Retina (tissue), 1 donor: ENCODE measurements at regions not wholly inside any gene's neighbourhood (a gene's known extent, or its start where the extent isn't known, plus 50 kb on each side); places are given as distances from the start of the nearest gene placed in this dataset.

ENCODE experiments used
- DNase-seq: peaks from one replicate; pipeline ENCODE4 v3.0.0-alpha.2; 2016

- no peak for DNase-seq
Measured at GRCh38 chr11:121898903-121899302, 217.1 kb downstream of the BLID start.

- no peak for DNase-seq
Measured at GRCh38 chr11:121895919-121896318, 220.1 kb downstream of the BLID start.

DNA sequence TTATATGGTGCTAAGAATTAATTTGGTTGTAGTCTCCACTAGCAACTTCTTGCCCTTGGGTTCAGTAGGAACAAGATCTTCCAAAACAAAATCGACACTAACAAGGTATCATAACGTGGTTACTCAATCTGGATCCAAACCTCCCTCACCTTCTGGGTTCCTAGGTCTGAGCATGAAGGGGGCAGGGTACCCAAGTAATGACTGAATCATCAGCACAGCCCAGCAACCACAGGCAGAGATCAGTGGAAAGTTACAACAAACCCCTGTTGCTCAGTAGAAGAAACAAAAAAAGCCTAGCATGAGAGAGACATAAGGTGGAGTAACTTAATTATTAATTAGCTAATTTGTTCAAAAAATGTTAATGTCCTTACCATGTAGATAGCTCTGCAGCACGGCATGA, 221.4 kb downstream of the BLID start:
- no peak for DNase-seq

DNA sequence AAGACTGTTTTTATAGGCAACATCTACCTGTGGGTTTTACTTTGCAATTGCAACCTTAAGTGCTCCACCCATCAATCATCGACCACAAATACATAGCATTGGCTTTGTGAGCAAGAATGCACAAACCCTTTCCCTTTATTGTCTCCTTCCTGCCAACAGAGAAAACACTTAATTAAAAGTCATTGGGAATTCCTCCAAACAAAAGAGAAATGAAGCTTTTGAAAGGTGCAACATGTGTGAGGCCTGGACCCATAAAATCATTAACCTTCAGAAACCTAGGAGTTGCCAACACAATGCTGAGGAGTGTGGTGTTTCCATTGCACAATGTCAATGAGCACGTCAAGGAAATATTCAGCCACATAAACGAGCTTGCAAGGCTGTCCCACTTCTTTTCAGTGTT, 223.2 kb downstream of the BLID start:
- DNase-seq: no peak

DNA sequence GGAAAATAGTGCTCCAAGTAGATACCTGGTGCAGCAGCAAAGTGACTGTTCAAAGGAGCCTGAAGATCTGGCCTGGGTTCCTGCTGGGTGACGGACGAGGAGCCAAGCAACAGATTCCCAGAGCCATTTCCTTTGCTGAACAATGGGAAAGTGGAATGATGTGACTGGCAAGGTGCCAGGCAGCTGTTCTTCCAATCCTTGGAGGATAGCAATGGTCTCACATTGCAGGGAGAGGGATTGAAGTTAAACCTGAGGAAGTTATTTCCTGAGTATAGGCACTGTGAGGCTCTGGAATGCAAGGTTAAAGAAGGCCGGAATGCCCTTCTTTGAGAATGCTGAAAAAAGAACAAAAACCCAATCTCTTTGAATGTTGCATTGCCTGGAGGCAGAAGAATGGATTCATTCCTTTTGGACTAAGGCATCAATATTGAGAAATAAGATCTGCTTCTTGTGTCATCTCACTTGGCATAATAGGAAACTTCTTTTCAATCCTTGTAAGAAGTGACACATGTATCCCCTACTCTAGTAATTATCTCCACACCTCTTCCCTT, 223.8 kb downstream of the BLID start:
- DNase-seq: no peak

GRCh38 chr11:121890946-121891515, 225.0 kb downstream of the BLID start:
- DNase-seq: no peak

- DNase-seq: no peak
Measured at GRCh38 chr11:121890377-121890776, 225.6 kb downstream of the BLID start.

- no peak for DNase-seq
Measured at GRCh38 chr11:121889931-121890330, 226.1 kb downstream of the BLID start.

DNA sequence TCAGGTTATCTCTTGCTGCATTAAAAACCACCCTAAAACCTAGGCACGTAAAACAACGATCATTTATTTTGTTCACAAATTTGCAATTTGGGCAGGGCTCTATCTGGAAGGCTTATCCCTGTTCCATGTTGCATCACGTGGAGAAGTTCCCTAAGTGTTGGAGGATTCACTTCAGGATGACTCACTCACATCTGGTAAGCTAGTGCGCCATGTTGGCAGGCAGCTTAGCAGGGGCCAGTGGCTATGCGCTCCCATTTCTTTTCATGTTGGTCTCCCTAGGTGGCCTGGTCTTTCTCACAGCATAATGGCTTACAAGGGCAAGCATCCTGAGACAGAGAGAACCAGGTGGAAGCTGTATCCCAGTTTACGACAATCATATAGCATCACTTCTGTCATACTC, 226.8 kb downstream of the BLID start:
- DNase-seq: no peak

DNA sequence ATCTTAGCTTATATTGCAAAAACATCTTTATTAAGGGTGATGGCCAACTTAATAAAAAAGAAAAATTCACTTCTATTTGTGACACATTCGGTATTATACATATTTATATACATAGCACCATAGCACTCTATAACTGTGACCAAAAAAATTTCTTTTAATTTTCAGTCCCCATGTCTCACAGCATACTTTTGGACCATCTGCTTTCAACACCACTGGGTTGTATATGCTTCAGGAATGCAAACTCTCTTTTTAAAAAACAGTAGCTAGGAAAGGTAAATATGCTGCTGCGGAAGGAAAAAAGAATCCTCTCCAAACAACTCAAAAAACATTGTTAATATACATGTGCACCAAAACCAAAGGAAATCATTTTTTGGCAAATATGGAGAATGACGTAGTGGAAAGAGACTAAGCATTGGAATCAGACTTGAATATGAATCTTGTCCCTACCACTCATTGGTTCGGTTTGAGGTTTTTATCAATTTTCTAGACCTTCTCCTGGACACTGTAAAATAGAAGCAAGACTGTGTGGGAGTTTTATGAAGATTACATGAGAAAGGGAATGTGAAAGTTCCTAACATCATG, 227.9 kb downstream of the BLID start:
- DNase-seq: no peak

DNA sequence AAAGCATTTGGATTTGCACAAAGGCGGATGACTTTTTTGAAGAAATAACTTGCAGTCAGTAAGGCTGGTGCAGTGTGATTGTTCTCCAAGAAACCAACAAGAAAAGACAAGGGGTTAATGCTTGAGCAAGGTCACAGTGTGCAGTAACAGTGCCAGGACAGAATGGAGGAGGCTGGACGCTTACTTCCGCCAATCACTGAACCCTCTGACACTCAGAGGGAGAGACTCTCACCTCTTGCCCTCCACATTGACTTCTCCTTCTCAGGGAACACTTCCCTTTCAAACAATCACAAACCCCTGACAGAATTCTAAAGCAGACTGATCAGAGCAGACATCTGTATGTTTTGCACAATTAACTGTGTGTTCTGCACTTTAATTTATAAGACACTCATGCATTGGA, 228.4 kb downstream of the BLID start:
- DNase-seq: peak; percentile 33

DNA sequence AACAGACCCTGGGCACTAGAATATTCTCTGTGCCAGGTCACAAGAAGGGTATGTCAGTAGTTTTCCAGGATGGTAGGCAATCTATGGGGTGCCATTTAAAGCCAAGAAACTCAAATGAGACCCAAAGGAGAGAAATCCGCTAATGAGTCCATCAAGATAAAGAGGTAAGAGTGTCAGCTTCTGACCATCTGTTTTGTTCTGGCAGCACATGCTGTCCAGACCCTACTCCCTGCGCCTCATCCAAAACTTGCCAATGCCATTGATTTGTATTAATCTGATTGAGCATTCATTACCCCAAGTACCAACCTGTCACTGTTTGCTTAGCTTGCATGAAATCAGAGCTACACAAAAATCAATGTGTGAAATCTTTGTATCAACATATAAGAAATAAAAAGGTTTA, 229.0 kb downstream of the BLID start:
- DNase-seq: peak; percentile 28

DNA sequence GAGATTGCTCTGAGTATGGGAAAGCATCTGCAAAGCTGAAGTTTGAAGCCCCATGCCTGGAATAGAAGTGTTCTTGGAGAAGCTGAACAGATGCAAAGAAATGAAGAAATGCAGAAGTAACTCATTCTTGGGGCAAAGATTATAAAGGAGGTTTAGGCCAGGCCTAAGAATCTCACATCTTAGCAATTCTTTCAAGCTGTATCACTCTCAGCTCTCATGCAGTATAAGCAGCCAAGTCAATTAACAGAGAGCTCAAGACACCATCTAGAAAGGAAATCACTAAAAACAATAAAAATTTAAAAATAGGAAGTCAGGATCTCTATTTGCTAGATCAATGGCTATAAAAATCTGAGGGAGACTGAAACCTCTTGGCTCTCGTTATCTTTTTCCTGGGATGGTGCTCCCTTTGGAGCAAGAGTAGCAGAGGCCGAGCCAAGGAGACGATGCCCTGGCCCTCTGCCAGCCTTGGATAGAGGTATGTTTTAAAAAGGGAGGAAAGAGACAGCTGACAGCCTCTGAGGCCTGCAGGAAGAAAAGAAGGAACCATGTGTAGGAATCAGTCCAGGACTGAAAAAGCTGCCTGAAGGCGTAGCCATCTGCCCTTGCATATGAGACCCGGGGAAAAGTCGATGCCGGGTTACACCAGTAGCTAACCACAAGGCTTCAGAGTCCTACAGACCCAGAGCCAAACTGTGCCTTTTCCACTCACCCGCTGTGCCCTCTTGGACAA, 229.8 kb downstream of the BLID start:
- peak; percentile 5 for DNase-seq

GRCh38 chr11:121884626-121885025, 231.4 kb downstream of the BLID start:
- no peak for DNase-seq

GRCh38 chr11:121881806-121882205, 234.2 kb downstream of the BLID start:
- no peak for DNase-seq

GRCh38 chr11:121877152-121877551, 238.9 kb downstream of the BLID start:
- no peak for DNase-seq

- DNase-seq: no peak
Measured at GRCh38 chr11:121873766-121874165, 242.2 kb downstream of the BLID start.

GRCh38 chr11:121872356-121872755, 243.7 kb downstream of the BLID start:
- DNase-seq: no peak

DNA sequence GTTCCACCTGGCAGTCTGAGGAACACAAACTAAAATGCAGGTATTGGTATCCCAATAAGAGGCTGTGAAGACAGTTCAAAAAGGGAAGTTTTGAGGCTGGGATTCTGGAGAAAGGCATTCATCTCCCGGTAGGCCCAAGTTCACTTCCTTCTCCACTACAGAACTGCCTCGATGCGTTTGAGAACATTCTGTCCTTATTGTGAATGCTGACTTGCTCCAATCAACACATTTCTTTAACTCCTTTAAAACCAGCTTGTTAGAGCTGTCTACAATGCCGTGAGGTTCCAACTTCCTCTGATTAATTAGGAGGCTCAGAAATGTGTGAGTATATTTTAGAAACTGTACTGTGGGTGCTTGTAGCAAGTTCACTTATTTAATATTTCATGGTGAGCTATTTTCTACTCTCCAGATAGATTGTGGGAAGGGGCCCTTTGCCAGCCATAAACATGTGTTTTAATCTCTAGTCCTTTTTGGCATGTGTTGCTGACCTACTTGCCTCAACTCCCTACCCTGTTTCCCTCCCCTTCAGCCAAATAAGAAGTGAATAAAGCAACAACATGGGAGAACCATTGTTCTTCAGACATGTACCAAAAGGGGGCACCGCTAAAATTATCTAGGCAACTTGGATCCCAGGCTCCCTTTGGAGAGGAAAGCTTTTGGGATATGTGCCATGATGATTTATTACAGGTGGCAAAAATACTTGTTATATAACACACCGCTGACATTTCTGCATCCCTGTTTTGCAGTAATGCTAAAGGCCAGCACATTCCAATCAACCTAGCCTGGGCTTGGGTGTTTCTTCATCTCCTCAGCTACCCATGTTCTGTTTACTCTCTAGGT, 245.6 kb downstream of the BLID start:
- DNase-seq: no peak

DNA sequence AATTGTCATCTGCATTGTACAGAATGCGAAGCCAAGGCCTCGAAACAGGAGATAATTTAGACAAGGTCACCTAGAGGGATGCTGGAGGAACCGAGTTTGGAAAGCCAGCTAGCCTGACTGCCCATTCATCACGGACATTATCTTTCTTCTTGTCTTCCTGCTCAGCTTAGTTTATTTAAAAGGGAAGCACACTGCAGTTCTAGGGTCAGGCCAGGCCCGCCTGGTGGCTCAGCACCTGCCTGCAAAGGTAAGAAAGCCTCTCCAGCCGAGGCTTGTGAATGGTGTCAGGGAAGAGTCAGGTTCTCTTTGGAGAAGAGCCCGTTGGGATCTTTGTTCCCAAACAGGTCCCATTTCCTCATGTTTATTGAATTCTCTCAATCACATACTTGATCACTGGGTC, 246.5 kb downstream of the BLID start:
- DNase-seq: no peak

DNA sequence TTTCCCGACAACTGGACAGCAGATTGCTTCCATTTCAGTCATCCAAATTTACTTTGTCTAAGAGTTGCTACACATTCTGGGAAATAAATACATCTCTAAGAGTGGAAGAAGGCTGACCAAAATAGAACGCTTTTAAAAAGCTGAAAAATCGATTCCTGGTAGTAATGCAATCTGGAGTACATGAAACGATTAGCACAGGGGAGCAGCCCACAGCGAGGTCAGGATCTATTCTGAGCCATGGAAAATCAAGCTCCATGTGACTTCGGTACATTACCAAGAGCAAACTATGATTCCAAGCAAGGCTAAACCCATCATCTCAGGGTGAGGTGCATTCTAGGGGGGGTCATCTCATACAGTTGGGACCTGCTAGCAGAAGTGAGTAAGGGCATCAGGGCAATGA, 249.3 kb downstream of the BLID start:
- no peak for DNase-seq

GRCh38 chr11:121864660-121865059, 251.4 kb downstream of the BLID start:
- no peak for DNase-seq

DNA sequence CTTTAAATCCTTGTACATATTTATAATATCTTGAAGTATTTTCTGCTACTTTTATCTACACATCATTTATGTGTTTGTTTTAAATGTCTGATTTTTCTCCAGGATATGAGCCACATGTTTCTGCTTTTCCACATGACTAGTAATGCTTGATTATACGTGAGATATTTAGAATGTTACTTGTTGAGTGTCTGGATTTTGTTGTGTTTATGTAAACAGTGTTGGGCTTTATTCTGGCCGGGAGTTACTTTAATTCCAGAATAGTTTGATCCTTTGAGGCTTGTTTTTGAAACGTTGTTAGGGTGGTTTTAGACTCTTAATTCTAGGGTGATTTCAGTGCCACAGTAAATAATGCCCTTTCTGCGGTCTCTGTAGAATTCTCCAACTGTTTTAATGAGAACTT, 252.9 kb downstream of the BLID start:
- DNase-seq: no peak
